Stimulated activated CD4-positive, alpha-beta T cell treated with anti-CD3 and anti-CD28 coated beads, Interleukin-1b, Interleukin-23, amount 100 ng/mL, for 24 hours (primary cell): ENCODE measurements at regions not wholly inside any gene's neighbourhood (a gene's known extent, or its start where the extent isn't known, plus 50 kb on each side); places are given as distances from the start of the nearest gene placed in this dataset.

Experiments used
- DNase-seq, 4 experiments: peaks; one replicate each; pipeline ENCODE4 v3.0.0-alpha.2; 2020; ENCODE audit warnings: low read depth in 4 of 4, low spot score in 1 of 4

- no peak for DNase-seq
Observed at GRCh38 chr2:111676291-111676822, 207.6 kb downstream of the ANAPC1 start.

GRCh38 chr2:111678161-111678560 lies 205.8 kb downstream of the ANAPC1 start:
- no peak for DNase-seq

- no peak for DNase-seq
Observed at GRCh38 chr2:111678651-111679050, 205.3 kb downstream of the ANAPC1 start.

- no peak for DNase-seq
Observed at GRCh38 chr2:111679202-111679601, 204.8 kb downstream of the ANAPC1 start.

- no peak for DNase-seq
Observed at GRCh38 chr2:111684611-111685010, 199.4 kb downstream of the ANAPC1 start.

GRCh38 chr2:111685342-111685741 lies 198.7 kb downstream of the ANAPC1 start:
- no peak for DNase-seq

GRCh38 chr2:111686994-111687393 lies 197.0 kb downstream of the ANAPC1 start:
- DNase-seq = no peak

GRCh38 chr2:111687911-111688310 lies 196.1 kb downstream of the ANAPC1 start:
- DNase-seq = no peak

GRCh38 chr2:111688482-111688881 lies 195.5 kb downstream of the ANAPC1 start:
- DNase-seq = no peak

- no peak for DNase-seq
Observed at GRCh38 chr2:111689174-111689573, 194.8 kb downstream of the ANAPC1 start.

- DNase-seq = no peak
Observed at GRCh38 chr2:111689941-111690340, 194.1 kb downstream of the ANAPC1 start.

- DNase-seq = no peak
Observed at GRCh38 chr2:111691164-111691875, 192.7 kb downstream of the ANAPC1 start.

GRCh38 chr2:111692311-111692710 lies 191.7 kb downstream of the ANAPC1 start:
- DNase-seq = no peak

- DNase-seq = no peak
Observed at GRCh38 chr2:111694700-111695101, 189.3 kb downstream of the ANAPC1 start.

GRCh38 chr2:111695441-111696007 lies 188.5 kb downstream of the ANAPC1 start:
- no peak for DNase-seq

- no peak for DNase-seq
Observed at GRCh38 chr2:111696226-111696625, 187.8 kb downstream of the ANAPC1 start.

GRCh38 chr2:111697560-111697959 lies 186.4 kb downstream of the ANAPC1 start:
- DNase-seq = no peak

GRCh38 chr2:111698089-111698488 lies 185.9 kb downstream of the ANAPC1 start:
- no peak for DNase-seq

- peak in 2 of 4 experiments; percentile 25 to 43 for DNase-seq
Observed at GRCh38 chr2:111698743-111699554, 185.0 kb downstream of the ANAPC1 start.

- no peak for DNase-seq
Observed at GRCh38 chr2:111701266-111701665, 182.7 kb downstream of the ANAPC1 start.

- no peak for DNase-seq
Observed at GRCh38 chr2:111701798-111702118, 182.2 kb downstream of the ANAPC1 start.
